Suppressor macrophage treated with lipopolysaccharide for 1 hour (primary cell): ENCODE measurements at regions not wholly inside any gene's neighbourhood (a gene's known extent, or its start where the extent isn't known, plus 50 kb on each side); places are given as distances from the start of the nearest gene placed in this dataset.
A peak's percentile ranks its signal among the peaks of the same experiment; 100 is the strongest.

Source experiments
- DNase-seq, 3 donors: peaks; one replicate each; pipeline ENCODE4 v3.0.0-alpha.2; 2020 to 2022

DNA sequence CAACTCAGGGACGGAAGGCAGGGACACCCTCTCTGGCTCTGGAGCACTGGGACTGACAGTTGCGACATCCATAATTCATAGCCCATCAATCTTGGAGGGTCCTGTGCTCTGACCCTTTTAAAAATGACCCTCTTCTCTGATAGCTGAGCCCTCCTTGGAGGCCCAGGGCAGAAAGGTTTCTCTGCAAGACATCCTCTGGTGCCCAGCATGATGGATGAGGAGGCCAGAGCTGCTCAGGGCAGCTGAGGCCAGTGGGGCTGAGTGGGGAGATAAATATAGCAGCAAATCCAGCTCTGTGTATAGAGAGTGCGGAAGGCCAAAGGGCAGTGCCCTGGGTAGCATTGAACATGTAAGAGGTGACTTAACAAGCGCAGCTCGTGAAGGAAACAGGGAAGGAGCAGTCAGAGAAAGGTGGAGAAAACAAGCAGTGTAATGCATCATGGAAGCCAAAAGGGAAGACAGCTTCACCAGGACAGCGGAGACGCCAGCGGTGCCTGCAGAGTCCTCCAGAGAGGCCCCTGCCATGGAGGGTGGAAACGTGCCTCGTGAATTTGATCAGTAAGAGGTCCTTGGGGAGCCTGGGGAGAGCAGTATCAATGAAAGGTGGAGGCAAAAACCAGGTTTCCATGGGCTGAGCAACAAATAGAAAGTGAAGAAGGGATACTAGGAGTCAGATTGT lies 50.4 kb upstream of the FMOD start:
- DNase-seq, result no peak

DNA sequence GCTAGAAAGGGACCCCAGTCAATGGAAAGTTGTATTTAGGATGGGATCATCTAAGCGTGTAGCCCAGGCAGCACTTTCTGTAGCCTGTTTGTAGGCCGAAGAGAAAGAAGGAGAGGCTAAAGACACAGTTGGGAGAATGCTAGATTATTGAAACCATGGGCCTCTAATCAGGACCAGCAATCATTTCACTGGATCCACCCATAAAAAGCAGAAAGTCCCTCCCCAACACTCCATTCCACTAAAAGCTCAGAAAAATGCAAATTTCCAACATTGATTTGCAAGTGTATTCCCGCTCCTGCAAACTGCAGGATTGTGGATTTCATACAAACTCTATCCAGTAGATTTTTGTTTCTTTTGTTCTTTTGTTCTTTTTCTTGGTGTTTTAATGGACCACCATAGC lies 51.2 kb upstream of the FMOD start:
- no peak for DNase-seq

DNA sequence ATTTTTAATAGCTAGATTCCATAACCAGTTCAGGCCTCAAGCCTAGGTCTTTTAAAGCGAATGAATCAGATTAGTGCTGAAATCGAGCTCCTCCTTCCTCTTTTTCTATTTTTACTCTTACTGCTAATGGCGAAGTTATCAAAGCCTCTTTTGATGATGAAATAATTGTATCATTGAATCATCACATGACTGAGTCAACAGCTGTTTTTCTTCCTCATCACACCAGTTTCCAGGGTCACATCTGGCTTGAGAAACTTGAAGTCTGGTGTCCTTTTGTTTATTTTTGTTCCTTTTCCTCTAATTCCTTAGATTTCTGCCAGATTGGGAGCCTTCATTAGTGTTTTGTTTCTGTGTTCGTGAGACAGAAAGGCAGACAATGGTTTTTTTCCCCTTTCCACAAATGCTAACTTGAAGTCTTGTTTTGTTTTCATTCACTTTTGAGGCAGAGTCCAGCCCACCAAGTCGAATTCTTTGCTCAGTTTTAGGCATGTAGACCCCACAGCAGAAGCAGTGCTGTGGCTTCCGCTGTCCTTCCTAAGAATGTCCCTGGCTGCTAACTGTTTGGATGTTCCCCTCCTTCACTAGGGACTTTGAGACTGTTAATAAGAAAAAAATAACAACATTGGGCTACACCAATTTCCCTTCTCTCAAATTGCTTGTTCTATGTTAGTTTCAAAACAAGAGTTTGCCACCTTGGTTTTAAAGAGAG lies 51.9 kb upstream of the FMOD start:
- peak; percentile 78 to 97 (median 96) for DNase-seq

DNA sequence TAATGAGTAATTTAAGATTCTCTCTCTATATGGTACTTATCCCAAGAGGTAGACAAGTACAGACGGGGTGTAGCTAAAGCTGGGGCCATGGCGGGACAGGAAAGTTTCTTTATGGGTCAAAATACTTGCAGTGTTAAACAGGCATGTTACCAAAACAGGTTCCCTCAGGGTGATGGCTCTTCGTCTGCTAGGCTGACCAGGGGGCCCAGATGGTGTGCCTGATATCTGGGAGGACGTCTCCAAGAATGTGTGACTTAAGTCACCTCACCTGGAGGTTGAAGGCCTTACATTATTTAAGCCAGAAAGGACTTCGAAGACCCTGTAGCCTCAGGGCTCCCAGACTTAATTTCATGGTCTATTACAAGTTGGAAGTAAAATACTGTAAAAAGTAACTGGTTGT lies 52.7 kb upstream of the FMOD start:
- no peak for DNase-seq

DNA sequence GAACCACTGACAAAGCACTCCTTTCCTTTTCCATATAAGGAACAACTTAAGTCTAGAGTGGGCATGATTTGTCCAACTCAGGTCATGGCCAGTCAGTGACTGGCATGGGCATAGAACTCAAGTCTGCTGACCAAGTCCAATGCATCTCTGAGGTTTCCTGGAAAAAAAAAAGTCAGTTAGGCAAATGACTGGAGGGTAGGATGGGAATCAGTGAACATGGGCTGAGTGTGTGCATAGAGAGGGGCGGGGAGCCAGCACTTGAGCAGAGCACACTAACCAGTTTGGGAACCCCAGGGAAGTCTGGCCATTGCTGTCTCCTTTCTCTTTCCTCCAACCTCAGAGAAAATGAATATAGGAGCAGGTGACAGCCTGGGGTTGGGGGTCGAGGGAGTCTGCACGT lies 53.6 kb upstream of the FMOD start:
- DNase-seq, result peak in 1 of 3 donors; percentile 33

DNA sequence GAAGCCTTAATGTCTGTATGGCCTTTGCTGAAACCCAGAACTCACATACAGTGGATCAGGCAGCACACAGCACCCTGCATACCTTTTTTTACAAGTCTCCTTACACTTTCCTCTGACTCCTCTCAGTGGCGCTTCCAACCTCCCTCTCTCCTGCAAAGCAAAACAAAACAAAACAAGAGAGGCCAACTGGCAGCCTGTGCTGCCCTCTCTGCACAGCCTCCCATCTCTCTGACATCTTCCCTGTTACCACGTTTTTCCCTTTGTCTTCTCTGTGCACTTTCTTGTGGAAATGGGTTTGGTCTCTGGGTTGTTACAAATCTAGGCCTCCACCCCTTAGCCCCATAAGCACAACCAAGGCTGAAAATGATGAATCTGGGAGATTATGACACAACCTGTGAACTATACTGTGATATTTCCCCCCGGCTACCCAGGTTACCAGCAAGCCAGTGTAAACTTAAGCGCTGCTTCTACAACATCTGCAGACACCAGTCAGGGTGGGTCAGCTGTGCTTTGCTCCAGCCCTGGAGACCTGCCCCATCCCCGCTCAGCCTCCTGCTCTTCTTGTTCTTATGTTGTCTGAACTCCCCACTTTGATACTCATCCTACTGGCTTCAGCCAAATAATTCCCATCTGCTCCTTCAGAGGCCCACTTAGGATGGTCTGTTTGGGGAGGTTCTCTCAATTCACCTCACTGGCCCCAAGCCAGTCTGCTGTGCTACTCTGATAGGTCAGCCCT lies 54.9 kb upstream of the FMOD start:
- no peak for DNase-seq

DNA sequence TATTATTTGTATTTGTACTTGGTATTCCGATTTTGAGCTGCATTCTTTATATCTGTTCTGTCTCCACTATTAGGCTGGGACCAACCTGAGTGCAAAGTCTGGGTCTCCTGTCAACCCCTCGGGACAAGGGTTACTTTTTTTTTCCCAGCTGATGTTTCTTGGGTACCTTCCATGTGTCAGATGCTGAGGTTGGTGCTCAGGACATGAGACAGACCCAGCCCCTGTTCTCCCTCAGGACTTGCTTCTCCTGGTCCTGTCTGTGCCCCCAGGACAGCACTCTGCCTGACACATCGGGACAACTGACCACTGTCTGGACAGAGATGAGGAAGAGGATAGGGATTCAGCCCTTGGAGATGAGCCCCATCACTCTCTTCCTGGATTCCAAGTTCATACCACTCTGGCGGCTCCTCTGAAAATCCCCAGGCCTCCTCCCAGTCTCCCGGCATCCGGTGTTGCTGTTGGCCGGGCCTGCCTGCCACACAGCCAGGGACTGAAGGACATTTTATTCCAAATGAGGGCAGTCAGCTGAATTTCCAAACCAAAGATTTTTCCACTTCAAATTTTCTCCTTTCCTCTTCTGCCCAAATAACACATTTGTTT lies 55.6 kb upstream of the FMOD start:
- DNase-seq, result no peak

DNA sequence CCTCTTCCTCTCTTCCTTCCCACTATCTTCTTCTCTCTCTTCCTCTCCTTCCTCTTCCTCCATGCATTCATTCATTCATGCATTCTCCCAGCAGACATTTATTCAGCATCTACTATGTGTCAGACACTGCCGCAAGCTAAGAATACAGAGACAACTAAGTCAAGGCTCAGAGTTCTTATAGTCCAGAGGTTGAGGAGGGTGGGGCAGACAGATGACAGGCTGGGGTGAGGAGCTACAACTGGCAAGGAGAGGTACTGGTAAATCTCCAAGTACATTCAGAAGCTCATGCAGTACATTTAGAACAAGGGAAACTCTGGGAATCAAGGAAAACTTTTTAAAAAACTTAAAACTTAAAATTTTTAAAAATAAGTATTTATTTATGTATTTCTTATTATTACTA lies 56.4 kb upstream of the FMOD start:
- no peak for DNase-seq

DNA sequence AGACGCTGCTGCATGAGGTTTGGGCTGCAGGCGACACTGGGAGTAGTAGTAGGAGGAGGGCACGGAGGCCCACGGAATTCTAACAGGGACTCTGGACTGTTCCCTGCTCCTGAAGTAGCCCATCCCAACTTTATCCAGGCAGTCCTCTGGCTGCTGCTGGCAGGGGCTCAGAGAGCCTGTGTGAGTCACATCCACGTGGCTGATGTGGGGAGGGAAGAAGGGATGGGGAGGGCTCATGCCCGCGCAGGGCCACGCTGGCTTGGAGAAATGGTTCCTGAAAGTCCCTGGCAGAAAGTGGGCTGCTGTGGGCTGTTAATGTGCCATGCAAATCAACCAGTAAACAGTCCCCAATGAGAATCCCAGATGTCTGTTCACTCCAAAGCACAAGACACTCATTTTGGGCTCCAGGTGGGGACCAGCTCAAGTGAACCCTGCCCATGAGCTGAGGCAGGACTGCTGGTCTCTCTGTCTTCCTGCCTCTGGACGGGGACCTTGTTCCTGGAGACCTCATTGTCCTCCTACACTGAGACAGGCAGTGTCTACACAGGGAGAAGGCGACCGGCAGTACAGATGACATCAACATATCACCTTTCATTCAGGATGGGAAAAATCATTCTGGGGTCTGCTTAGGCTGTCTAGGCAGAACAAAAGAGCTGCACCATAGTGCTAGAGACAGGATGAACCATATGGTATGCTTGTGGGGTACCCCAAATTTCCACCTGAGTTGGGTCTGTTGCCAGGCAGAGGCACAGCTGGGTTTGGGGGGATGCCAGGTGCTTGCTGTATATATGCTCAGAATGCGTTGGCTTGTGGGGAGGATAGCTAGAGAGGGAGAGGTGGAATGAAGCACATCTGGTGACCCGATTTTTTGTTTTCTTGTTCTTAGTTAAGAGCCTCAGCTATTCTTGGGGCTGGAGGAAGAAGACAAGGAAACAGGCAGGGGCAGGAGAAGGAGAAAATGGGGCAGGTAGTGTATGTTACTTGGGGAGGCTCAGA lies 57.9 kb upstream of the FMOD start:
- DNase-seq, result peak; percentile 86 to 90 (median 87)

DNA sequence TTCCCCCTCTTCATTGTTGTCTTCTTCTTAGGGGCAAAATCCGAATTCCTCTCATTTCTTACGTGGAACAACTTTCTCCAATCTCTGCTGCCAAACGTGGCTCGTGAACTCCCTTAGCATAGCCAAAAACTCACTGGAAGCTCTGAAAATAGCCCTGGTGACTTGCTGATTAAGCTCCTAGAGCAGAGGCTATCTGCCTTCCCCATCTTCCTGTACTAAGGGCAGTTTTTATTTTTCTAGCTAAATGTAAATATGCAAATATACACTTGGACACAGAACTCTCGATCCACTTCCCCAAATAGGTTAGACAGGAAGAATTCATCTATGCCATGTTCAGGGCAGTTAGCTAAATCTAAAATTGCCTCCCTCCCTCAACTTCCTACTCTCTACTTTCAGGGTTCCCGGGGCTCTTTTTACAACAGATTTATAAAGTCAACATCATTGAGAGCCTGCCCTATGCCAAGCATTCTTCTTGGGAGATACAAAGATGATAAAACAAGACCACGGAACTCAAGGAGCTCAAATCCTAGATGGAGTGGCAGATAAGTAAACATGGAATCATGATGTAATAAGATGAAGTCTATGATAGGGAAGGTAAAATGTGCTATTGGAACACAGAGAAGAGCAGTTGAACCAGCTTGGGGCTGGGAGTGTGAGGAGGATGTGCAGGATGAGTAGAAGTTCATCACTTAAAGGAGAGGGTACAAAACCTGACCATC lies 59.4 kb upstream of the FMOD start:
- peak; percentile 55 to 82 (median 75) for DNase-seq

DNA sequence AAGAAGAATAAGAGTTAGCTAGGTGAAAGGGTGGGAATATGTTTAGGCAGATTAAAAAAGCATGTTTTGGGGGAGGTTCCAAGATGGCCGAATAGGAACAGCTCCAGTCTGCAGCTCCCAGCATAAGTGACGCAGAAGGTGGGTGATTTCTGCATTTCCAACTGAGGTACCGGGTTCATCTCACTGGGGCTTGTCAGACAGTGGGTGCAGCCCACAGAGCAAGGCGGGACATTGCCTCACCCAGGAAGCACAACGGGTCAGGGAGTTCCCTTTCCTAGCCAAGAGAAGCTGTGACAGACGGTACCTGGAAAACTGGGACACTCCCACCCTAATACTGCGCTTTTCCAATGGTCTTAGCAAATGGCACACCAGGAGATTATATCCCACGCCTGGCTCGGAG lies 60.5 kb upstream of the FMOD start:
- peak; percentile 40 to 55 (median 49) for DNase-seq

DNA sequence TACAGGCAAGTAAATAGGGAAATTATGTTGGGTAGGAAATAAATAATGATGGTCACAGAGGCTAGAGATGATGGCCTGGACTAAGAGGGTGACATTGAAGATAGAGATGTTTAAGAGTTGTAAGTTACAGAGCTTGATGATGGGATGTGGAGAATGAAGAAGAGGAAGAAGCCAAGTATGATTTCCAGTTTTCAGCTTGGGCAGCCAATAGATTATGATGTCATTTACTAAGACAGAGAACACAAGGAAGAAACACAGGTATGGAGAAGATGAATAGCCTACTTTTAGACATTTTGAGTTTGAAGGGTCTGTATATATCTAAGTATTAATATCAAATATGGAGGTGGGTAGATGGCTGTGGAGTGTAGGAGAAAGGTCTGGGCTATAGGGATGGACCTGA lies 56.0 kb upstream of the PRELP start:
- no peak for DNase-seq

DNA sequence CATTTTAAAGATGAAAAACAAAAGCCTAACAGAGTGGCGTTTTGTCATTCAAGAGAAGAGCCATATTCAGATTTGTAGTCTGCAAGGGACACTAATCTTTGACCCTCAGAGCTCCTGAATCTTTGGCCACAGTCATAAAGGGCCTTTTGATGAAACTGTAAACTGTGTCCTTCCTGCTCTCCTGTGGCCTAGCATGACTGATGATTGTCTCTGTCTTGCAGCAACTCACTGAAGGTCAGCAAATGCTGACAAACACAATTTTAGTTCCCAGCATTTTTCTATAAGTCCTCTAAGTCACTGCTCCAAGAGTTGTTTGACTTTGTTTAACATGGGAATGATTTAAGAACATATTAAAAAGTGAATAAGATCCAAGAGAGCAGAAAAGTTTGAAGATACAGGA lies 55.3 kb upstream of the PRELP start:
- DNase-seq, result no peak

DNA sequence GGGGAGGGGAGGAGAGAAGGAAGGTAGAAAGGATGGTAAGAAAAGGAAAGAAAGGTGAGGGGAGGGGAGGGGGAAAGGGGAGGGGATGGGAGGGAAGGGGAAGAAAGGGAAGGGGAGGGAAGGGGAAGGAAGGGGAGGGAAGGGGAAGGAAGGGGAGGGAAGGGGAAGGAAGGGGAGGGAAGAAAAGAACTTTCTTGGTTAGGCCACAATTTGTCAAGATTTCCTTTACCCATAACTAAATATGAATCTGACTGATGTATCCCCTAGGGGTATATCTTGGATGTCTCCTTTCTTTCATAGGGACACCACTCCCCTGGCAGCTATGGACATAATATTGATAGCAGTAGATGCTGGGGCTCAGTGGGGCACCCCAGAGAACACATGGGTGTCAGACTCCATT lies 54.4 kb upstream of the PRELP start:
- no peak for DNase-seq

DNA sequence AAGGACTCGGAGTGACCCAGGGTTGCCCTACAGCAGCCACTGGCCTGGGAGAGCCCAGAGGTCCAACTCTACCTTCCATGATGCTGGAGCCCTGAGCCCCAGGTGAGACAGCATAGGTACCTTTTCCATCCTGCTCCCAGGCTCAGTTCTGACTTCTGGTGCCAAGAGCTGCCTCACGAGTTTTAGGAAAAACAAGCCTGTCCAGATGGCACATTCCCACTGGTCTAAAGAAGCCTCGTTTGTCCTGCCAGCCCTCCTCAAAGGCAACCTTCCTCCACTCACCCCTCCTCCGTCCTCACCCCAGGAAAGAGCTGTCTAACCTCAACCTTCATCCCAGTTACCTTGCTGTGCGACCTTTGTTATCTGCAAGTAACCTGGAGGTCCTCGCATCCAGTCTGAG lies 53.5 kb upstream of the PRELP start:
- DNase-seq, result no peak

DNA sequence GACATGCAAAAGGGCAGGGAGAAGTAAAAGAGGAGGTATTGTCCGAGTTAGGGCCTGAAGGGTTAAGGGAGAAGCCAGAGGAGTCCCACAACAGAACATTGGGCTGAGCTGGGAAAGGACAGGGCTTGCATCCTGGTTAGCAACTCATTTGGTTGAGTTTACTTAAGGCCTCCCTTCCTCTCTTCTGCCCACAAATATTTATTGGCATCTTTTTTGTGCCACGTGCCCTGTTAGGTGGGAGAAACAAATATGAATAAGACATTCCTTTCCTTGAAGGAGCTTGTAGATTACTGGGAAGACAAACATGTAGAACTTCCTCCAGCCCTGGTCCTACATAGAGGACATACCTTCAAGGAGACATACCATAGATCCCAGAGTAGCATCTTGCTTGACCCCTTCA lies 53.0 kb upstream of the PRELP start:
- no peak for DNase-seq

DNA sequence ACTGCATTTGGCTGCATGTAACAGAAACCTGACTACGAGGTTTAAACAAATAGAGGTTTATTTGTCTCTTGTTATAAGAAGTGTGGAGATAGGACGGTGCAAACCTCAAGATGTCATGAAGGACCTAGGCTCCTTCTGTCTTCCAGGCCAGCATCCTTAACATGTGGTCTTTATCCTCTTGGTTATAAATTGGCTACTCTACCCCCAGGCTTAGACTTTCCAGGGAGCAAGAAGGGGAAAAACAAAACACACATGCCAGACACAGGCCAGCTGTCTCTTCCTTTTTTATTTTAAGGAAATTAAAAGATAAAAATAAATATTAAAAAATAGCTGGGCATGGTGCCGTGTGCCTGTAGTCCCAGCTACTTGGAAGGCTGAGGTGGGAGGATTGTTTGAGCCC lies 51.3 kb upstream of the PRELP start:
- DNase-seq, result no peak

DNA sequence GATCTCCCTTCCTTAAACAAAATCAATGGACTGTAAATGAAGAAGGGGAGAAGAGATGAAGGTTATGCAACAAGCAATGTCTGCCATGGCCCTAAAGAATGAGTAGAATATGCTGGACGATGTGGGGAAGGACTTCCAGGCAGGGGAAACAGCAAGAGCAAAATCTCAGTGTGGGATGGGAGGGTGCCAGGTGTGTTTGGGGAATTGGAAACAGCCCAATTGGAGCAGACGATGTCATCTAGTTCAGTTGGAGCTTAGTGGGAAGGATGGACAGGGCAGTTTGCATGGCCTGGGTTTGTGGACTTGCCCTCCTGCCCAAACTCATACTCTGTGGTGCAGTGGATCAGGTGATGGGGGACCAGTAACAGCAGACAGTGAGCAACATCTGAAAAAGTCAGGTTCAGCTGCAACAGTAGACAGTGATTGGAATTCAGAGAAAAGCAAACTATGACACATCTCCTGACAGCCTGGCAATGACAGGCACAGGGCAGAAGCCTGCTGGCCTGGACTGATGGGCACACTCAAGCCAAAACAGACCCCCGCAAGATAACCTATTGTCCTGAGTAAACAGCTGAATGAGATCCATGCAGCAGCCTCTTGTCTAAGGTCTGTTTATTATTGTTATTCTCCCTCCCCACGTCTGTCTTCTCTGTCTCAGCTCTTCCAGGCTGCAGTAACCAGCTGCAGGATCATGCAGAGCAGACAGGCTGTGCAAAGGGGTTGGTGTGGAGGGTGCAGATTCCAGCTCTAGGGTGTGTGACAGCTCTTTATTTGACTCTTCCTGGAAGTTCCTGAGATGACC lies 50.5 kb upstream of the PRELP start:
- no peak for DNase-seq

DNA sequence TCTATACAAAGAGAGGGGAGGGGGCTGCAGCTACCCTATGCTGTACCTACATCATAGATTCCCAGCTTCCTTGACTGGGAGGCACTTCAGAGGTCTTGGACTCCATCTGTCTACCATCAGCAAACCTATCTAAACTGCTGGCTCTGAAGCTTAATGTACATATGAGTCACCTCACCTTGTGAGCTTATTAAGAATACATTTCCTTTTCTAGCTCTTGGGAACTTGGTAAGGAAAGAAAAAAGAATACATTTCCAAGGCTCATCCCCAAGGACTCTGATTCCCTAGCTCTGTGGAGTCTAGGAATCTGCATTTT lies 50.0 kb upstream of the PRELP start:
- peak in 1 of 3 donors; percentile 34 for DNase-seq
